HepG2 (cell line): ENCODE measurements at regions not wholly inside any gene's neighbourhood (a gene's known extent, or its start where the extent isn't known, plus 50 kb on each side); places are given as distances from the start of the nearest gene placed in this dataset.

Experiments used
- CBX2 ChIP-seq, 2 experiments: fragments of 200-600 bp in 1 of 2; sonication (generic); formaldehyde crosslinking in 1 of 2; IDR thresholded peaks; 2 replicates each; pipeline versions ENCODE4 v1.7.0 to v1.8.1; 2018 to 2022; ENCODE audit warnings: low read depth in 2 of 2, low read length in 1 of 2, mild to moderate bottlenecking in 1 of 2, missing genetic modification reagents in 1 of 2
- CEBPG ChIP-seq: IDR thresholded peaks from 2 replicates; pipeline ENCODE4 v1.6.1; 2016
- EP300 ChIP-seq, 3 experiments: sonication (generic) in 1 of 3; formaldehyde crosslinking in 1 of 3; IDR thresholded peaks; 2 replicates each; pipeline versions ENCODE4 v1.5.1 to v1.6.1; 2011 to 2020; ENCODE audit warnings: low read depth in 2 of 3, low read length in 2 of 3, borderline replicate concordance in 1 of 3, improper control_type of control experiment in 1 of 3, mild to moderate bottlenecking in 1 of 3, missing genetic modification reagents in 1 of 3, moderate library complexity in 1 of 3
- IRF2 ChIP-seq: IDR thresholded peaks from 2 replicates; pipeline ENCODE4 v1.6.1; 2018; ENCODE audit warnings: missing genetic modification reagents, missing compliant biosample characterization
- RAD21 ChIP-seq: fragments of 450-650 bp; formaldehyde crosslinking; IDR thresholded peaks from 2 replicates; pipeline ENCODE4 v1.5.0; 2020; ENCODE audit warnings: mild to moderate bottlenecking
- SALL1 ChIP-seq: sonication (generic); formaldehyde crosslinking; IDR thresholded peaks from 2 replicates; pipeline ENCODE4 v1.8.0; 2022; ENCODE audit warnings: mild to moderate bottlenecking, missing genetic modification reagents
- SETDB1 ChIP-seq: sonication (generic); formaldehyde crosslinking; IDR thresholded peaks from 2 replicates; pipeline ENCODE4 v1.5.1; 2020; ENCODE audit warnings: missing genetic modification reagents, mild to moderate bottlenecking, borderline replicate concordance
- SOX5 ChIP-seq: IDR thresholded peaks from 2 replicates; pipeline ENCODE4 v1.6.1; 2016; ENCODE audit warnings: borderline replicate concordance
- SRF ChIP-seq: IDR thresholded peaks from 2 replicates; pipeline ENCODE4 v1.6.1; 2011; ENCODE audit warnings: mild to moderate bottlenecking, low read depth, low read length, moderate library complexity
- TEAD3 ChIP-seq: optimal IDR thresholded peaks from 2 replicates; pipeline ENCODE3; 2016; ENCODE audit warnings: borderline replicate concordance
- ZNF12 ChIP-seq: sonication (generic); formaldehyde crosslinking; IDR thresholded peaks from 2 replicates; pipeline ENCODE4 v1.5.0; 2020; ENCODE audit warnings: missing genetic modification reagents
- ZNF83 ChIP-seq: sonication (generic); formaldehyde crosslinking; IDR thresholded peaks from 2 replicates; pipeline ENCODE4 v1.4.0; 2020; ENCODE audit warnings: missing genetic modification reagents, mild to moderate bottlenecking, borderline replicate concordance
- TF ChIP-seq, protein P1 (sequence below): sonication (generic); formaldehyde crosslinking; IDR thresholded peaks from 2 replicates; pipeline ENCODE4 v1.4.0; 2020; ENCODE audit warnings: mild to moderate bottlenecking, missing genetic modification reagents
- TF ChIP-seq, protein P2 (sequence below): sonication (generic); formaldehyde crosslinking; IDR thresholded peaks from 2 replicates; pipeline ENCODE4 v1.5.1; 2020; ENCODE audit warnings: mild to moderate bottlenecking, missing genetic modification reagents, moderate library complexity
- TF ChIP-seq, protein P3 (sequence below): sonication (generic); formaldehyde crosslinking; IDR thresholded peaks from 2 replicates; pipeline ENCODE4 v1.4.0; 2020; ENCODE audit warnings: missing genetic modification reagents, borderline replicate concordance
- TF ChIP-seq, protein P4 (sequence below): sonication (generic); formaldehyde crosslinking; IDR thresholded peaks from 2 replicates; pipeline ENCODE4 v1.8.1; 2023; ENCODE audit warnings: mild to moderate bottlenecking, missing genetic modification reagents

DNA sequence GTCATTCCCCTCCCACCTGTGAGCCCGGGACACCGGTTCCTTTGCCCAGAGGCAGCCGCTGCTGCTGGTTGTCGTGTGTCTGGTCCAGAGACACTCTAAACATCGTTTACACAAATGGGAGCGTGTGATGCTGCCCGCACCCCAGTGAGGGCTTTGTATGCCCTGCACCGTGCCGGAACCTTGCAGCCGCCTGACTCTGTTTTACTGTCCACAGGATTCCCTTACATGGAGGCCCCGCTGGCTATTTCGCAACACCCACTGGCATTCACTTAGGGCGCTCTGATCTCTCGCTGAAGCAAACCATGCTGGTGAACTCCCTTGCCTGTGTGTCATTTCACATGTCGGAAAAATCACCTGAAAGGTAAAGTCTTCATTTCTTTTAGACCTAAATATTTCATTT lies 100.8 kb upstream of the SLC6A6 start (continued):
- TF ChIP-seq, protein P1, sequence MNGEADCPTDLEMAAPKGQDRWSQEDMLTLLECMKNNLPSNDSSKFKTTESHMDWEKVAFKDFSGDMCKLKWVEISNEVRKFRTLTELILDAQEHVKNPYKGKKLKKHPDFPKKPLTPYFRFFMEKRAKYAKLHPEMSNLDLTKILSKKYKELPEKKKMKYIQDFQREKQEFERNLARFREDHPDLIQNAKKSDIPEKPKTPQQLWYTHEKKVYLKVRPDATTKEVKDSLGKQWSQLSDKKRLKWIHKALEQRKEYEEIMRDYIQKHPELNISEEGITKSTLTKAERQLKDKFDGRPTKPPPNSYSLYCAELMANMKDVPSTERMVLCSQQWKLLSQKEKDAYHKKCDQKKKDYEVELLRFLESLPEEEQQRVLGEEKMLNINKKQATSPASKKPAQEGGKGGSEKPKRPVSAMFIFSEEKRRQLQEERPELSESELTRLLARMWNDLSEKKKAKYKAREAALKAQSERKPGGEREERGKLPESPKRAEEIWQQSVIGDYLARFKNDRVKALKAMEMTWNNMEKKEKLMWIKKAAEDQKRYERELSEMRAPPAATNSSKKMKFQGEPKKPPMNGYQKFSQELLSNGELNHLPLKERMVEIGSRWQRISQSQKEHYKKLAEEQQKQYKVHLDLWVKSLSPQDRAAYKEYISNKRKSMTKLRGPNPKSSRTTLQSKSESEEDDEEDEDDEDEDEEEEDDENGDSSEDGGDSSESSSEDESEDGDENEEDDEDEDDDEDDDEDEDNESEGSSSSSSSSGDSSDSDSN (CRISPR knock-in tag), result 0 out of 2 replicates have a peak, but pooled peaks have one; percentile 35
- TF ChIP-seq, protein P2, sequence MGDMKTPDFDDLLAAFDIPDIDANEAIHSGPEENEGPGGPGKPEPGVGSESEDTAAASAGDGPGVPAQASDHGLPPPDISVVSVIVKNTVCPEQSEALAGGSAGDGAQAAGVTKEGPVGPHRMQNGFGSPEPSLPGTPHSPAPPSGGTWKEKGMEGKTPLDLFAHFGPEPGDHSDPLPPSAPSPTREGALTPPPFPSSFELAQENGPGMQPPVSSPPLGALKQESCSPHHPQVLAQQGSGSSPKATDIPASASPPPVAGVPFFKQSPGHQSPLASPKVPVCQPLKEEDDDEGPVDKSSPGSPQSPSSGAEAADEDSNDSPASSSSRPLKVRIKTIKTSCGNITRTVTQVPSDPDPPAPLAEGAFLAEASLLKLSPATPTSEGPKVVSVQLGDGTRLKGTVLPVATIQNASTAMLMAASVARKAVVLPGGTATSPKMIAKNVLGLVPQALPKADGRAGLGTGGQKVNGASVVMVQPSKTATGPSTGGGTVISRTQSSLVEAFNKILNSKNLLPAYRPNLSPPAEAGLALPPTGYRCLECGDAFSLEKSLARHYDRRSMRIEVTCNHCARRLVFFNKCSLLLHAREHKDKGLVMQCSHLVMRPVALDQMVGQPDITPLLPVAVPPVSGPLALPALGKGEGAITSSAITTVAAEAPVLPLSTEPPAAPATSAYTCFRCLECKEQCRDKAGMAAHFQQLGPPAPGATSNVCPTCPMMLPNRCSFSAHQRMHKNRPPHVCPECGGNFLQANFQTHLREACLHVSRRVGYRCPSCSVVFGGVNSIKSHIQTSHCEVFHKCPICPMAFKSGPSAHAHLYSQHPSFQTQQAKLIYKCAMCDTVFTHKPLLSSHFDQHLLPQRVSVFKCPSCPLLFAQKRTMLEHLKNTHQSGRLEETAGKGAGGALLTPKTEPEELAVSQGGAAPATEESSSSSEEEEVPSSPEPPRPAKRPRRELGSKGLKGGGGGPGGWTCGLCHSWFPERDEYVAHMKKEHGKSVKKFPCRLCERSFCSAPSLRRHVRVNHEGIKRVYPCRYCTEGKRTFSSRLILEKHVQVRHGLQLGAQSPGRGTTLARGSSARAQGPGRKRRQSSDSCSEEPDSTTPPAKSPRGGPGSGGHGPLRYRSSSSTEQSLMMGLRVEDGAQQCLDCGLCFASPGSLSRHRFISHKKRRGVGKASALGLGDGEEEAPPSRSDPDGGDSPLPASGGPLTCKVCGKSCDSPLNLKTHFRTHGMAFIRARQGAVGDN (CRISPR knock-in tag), result peak; percentile 33
- TF ChIP-seq, protein P3, sequence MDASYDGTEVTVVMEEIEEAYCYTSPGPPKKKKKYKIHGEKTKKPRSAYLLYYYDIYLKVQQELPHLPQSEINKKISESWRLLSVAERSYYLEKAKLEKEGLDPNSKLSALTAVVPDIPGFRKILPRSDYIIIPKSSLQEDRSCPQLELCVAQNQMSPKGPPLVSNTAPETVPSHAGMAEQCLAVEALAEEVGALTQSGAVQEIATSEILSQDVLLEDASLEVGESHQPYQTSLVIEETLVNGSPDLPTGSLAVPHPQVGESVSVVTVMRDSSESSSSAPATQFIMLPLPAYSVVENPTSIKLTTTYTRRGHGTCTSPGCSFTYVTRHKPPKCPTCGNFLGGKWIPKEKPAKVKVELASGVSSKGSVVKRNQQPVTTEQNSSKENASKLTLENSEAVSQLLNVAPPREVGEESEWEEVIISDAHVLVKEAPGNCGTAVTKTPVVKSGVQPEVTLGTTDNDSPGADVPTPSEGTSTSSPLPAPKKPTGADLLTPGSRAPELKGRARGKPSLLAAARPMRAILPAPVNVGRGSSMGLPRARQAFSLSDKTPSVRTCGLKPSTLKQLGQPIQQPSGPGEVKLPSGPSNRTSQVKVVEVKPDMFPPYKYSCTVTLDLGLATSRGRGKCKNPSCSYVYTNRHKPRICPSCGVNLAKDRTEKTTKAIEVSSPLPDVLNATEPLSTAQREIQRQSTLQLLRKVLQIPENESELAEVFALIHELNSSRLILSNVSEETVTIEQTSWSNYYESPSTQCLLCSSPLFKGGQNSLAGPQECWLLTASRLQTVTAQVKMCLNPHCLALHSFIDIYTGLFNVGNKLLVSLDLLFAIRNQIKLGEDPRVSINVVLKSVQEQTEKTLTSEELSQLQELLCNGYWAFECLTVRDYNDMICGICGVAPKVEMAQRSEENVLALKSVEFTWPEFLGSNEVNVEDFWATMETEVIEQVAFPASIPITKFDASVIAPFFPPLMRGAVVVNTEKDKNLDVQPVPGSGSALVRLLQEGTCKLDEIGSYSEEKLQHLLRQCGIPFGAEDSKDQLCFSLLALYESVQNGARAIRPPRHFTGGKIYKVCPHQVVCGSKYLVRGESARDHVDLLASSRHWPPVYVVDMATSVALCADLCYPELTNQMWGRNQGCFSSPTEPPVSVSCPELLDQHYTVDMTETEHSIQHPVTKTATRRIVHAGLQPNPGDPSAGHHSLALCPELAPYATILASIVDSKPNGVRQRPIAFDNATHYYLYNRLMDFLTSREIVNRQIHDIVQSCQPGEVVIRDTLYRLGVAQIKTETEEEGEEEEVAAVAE, result no peak
- peak; percentile 39; the same call in 1 of the 2 replicates for TF ChIP-seq ZNF12 (CRISPR knock-in tag)
- no peak for TF ChIP-seq ZNF83 (CRISPR knock-in tag)
- no peak for TF ChIP-seq RAD21 (CRISPR knock-in tag)
- TF ChIP-seq SRF, result peak; percentile 74
- TF ChIP-seq TEAD3, result peak; percentile 49
- TF ChIP-seq SETDB1, result no peak
- TF ChIP-seq IRF2, result 0 out of 2 replicates have a peak, but pooled peaks have one; percentile 22
- TF ChIP-seq EP300 (IDR thresholded peaks at IDR 0.05; ENCODE audit: low read depth in 2 of 2, low read length in 2 of 2), result peak in 1 of 2 experiments; percentile 19; a peak in 1 of 4 replicates
- TF ChIP-seq EP300 (CRISPR knock-in tag; IDR thresholded peaks at IDR 0.05; ENCODE audit: borderline replicate concordance), result no peak
- TF ChIP-seq, protein P4, sequence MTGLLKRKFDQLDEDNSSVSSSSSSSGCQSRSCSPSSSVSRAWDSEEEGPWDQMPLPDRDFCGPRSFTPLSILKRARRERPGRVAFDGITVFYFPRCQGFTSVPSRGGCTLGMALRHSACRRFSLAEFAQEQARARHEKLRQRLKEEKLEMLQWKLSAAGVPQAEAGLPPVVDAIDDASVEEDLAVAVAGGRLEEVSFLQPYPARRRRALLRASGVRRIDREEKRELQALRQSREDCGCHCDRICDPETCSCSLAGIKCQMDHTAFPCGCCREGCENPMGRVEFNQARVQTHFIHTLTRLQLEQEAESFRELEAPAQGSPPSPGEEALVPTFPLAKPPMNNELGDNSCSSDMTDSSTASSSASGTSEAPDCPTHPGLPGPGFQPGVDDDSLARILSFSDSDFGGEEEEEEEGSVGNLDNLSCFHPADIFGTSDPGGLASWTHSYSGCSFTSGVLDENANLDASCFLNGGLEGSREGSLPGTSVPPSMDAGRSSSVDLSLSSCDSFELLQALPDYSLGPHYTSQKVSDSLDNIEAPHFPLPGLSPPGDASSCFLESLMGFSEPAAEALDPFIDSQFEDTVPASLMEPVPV (CRISPR knock-in tag), result no peak
- TF ChIP-seq CEBPG (CRISPR knock-in tag), result peak; percentile 97
- peak; percentile 38; the same call in 1 of the 2 replicates for TF ChIP-seq SALL1 (CRISPR knock-in tag)
- TF ChIP-seq CBX2 (IDR thresholded peaks at IDR 0.05; ENCODE audit: low read depth, low read length), result no peak
- no peak for TF ChIP-seq CBX2 (CRISPR knock-in tag; IDR thresholded peaks at IDR 0.05; ENCODE audit: low read depth)
- TF ChIP-seq SOX5 (CRISPR knock-in tag), result 0 out of 2 replicates have a peak, but pooled peaks have one; percentile 12
